Left ventricle myocardium superior (tissue), 1 donor: ENCODE measurements at regions not wholly inside any gene's neighbourhood (a gene's known extent, or its start where the extent isn't known, plus 50 kb on each side); places are given as distances from the start of the nearest gene placed in this dataset.

Experiments
- ATAC-seq: fragments of 200-7000 bp; cut with Tn5 transposase; one replicate; pipeline ENCODE4 v1.9.1; 2020; ENCODE audit warnings: mild to moderate bottlenecking, moderate library complexity
- DNase-seq: peaks from one replicate; pipeline ENCODE4 v3.0.0-alpha.2; 2020
- intact Hi-C: fragments of 100-400 bp; cut with micrococcal nuclease; formaldehyde crosslinking; loops from one replicate; pipeline ENCODE4 v1.11.0; 2022
- donor health status: DM: no; HTN: yes; CAD: no; lungs with severe emphysema.

GRCh38 chr6:153677522-153677921 is 361.5 kb upstream of the OPRM1 start:
- DNase-seq (no peak), ATAC-seq (no peak)
- intact Hi-C loops, result no loop called here

- DNase-seq, result no peak
- ATAC-seq, result no peak
- intact Hi-C loops, result no loop called here
Measured at GRCh38 chr6:153673750-153674149, 365.3 kb upstream of the OPRM1 start.

DNA sequence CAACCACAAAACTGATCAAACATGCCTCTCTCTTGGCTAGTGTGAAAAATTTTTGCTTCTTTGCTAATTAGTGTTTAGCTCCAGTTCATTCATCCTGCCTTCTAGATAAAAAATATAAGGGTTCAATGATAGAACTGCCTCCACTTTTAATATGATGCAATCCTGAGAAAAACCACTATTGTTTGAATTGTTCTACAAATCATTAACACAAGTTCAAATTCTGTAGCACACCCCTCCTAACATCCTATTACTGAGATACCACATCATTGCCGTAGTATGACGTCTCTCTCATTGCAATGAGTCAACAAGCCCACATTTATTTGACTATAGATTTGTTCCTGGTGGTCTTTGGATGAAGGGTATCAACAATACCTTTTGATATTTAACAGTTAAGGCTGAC is 365.8 kb upstream of the OPRM1 start:
- intact Hi-C loops, result no loop called here
- no peak for ATAC-seq
- DNase-seq, result no peak

DNA sequence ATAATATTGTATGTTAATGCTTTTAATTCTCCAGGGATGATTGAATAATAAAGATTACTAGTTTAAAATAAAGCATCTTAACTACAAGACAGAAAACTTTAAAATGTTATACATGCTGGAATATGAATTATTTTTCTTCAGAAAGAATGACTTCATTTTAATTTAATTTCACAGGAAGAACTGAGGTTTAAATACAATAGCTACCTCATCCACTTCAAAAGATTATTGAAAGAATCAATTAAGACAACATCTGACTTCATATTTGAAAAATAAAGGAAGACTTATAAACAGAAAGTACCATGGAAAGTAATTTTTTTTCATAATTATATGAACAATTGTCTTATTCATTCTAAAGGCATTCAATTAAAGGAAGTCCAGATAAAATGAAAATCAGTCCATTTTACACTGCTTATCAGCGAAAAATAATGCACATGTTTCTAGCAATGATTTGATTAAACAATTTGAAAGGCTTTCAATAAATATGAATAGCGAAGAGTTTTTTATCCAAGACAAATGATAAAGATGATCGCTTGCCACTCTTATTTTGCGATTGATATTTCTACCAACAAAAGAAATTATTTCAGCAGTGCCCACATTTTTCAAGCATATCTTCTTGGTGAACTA is 368.5 kb upstream of the OPRM1 start:
- ATAC-seq (no peak), DNase-seq (no peak)
- intact Hi-C loops, result no loop called here

DNA sequence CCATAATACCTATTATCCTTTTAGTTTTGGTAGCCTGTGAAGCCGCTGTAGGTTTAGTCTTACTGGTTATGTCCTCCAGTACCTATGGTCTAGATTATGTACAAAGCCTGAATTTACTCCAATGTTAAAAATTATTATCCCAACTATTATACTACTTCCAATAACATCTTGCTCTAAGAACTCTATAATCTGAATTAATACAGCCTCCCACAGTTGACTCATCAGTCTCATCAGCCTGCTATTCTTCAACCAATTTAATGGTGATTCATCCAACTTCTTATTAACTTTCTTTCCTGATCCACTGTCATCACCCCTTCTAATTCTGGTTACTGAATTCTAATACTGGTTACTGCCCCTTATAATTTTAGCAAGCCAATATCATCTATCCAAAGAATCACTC is 370.3 kb upstream of the OPRM1 start:
- ATAC-seq (no peak), DNase-seq (no peak)
- intact Hi-C loops, result no loop called here

GRCh38 chr6:153662982-153663381 is 376.1 kb upstream of the OPRM1 start:
- intact Hi-C loops, result no loop called here

GRCh38 chr6:153645326-153645725 is 393.7 kb upstream of the OPRM1 start:
- DNase-seq (no peak), ATAC-seq (no peak)
- intact Hi-C loops, result no loop called here

More at GRCh38 chr6:153662982-153663381, 376.1 kb upstream of the OPRM1 start:
- no peak for ATAC-seq
- DNase-seq, result no peak

DNA sequence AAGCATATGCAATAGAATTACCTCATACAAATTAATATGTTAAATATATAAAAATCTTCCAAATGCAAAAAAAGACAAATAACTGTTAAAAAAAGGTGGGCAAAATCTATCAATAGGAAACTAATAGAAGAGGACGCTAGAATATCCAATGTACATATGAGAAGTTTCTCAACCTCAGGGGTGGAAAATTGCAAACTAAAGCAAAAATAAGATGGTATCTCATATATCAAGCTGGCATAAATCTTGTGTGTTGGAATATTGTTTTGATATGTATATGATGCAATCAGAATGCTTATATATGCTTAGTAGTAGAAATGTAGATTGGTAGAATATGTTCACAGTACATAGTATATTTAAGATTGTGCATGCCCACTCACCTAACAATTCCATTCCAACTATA is 395.0 kb upstream of the OPRM1 start:
- no peak for DNase-seq
- ATAC-seq, result no peak
- intact Hi-C loops, result no loop called here

DNA sequence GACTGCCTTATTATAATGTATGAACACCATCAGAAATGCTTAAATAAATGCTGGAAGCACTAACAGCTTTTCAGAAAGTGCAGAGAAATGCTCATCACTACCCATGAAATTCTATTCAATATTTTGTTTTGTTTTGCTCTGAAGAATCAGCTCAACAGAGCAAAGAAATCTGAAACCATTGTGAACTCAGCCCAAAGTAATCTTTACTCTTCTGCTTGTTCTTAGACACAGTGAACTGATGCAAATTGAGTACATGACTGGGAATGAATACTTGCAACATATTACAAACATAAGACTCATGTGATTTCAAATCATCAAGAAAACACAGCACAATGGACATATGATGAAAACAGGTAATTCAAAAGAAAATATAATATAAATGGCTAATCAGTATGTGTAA is 404.6 kb upstream of the OPRM1 start:
- intact Hi-C loops, result no loop called here
- DNase-seq, result no peak
- no peak for ATAC-seq

- ATAC-seq (no peak), DNase-seq (no peak)
- intact Hi-C loops, result no loop called here
Measured at GRCh38 chr6:153625089-153625488, 414.0 kb upstream of the OPRM1 start.

DNA sequence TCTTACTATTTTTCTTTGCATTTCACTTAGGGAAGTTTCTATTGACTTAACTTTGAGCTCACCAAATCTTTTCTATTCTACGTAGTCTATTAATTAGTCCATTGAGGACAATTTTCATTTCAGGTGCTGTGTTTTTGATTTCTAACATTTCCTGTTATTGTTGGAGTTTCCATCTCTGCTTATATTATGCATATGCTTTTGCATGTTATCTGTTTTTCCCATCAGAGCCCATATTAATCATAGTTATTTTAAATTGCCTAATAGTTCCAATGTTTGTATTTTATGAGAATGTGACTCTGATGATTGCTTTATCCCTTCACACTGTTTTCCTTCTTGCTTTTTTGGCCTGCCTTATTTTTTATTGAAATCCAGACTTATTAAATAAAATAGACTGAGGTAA is 414.5 kb upstream of the OPRM1 start:
- intact Hi-C loops, result no loop called here
- no peak for DNase-seq
- no peak for ATAC-seq

DNA sequence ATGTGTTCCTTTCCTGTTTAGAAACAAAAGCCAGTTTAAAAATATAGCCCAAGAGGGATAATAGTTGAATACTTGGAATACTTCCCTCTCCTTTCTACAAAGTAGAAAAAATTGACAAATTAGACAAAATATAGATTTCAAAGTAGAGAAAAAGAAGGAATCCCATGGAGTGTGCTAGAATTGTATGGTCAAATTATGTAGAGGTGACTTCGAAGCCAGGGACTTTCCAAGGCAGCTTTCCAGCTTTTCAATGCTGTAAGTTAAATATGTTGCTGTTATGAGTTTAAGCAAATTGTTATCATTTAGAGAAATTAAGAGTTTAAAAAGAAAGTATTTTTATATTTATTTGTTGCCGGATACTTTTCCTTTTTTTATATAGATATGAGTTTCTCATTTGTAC is 415.5 kb upstream of the OPRM1 start:
- ATAC-seq, result no peak
- DNase-seq, result no peak
- intact Hi-C loops, result no loop called here

- intact Hi-C loops, result no loop called here
- DNase-seq, result no peak
- no peak for ATAC-seq
Measured at GRCh38 chr6:153621491-153621890, 417.5 kb upstream of the OPRM1 start.

- ATAC-seq (no peak), DNase-seq (no peak)
- intact Hi-C loops, result no loop called here
Measured at GRCh38 chr6:153621070-153621469, 418.0 kb upstream of the OPRM1 start.

- intact Hi-C loops, result no loop called here
- ATAC-seq (peak; percentile 55), DNase-seq (no peak)
Measured at GRCh38 chr6:153618371-153619322, 420.4 kb upstream of the OPRM1 start.

GRCh38 chr6:153616506-153616905 is 422.5 kb upstream of the OPRM1 start:
- ATAC-seq (no peak), DNase-seq (no peak)
- intact Hi-C loops, result no loop called here

- peak; percentile 68 for ATAC-seq
- intact Hi-C loops, result no loop called here
- no peak for DNase-seq
Measured at GRCh38 chr6:153613719-153614455, 425.2 kb upstream of the OPRM1 start.

DNA sequence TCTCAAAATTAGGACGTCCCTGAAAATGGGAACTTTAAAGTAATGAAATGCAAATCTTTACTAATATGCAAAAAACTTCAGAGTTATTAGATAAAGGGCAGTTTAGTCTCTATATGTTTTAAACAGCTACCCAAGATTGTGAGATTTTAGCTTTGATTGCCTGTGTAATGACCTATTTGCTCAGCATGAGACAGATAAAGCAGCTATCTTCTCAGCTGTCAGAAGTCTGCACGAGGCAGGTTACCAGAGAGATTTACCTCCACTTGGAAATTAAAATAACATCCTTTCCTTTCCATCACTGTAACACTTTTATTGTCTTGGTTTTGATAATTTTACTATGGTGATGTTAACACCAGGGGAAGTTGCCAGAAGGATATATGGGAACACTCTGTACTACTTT is 436.6 kb upstream of the OPRM1 start:
- intact Hi-C loops, result no loop called here
- DNase-seq (no peak), ATAC-seq (no peak)

- no peak for ATAC-seq
- no peak for DNase-seq
- intact Hi-C loops, result no loop called here
Measured at GRCh38 chr6:153599901-153600300, 439.1 kb upstream of the OPRM1 start.

DNA sequence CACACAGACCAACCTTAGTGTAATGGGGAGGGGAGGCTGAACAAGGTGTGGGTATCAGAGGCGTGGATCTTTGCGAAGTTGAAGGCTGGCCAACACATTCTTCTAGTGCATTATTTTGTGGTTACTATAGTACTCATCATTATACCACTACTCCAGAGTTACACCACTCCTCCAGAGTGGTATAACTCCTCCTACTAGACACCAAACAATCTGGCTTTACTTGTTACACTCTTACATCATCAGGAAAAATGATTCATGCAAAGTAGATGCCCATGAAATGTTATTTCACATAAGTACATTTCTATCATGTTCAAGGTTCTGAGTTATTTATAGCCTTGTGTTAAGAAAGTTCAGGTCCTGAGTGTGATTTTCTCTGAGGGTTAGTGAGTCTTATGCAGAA is 443.1 kb upstream of the OPRM1 start:
- ATAC-seq, result no peak
- intact Hi-C loops, result no loop called here
- no peak for DNase-seq
